GM20000 (cell line): ENCODE measurements at regions not wholly inside any gene's neighbourhood (a gene's known extent, or its start where the extent isn't known, plus 50 kb on each side); places are given as distances from the start of the nearest gene placed in this dataset.

ENCODE experiments used
- DNase-seq: peaks from one replicate; pipeline ENCODE4 v3.0.0; 2012; ENCODE audit warnings: low spot score
- TF ChIP-seq, protein P1 (sequence below): IDR thresholded peaks from 2 replicates; pipeline ENCODE4 v1.5.1; 2012; ENCODE audit warnings: mild to moderate bottlenecking, control low read depth; ENCODE audit errors: extremely low read depth, missing control alignments

DNA sequence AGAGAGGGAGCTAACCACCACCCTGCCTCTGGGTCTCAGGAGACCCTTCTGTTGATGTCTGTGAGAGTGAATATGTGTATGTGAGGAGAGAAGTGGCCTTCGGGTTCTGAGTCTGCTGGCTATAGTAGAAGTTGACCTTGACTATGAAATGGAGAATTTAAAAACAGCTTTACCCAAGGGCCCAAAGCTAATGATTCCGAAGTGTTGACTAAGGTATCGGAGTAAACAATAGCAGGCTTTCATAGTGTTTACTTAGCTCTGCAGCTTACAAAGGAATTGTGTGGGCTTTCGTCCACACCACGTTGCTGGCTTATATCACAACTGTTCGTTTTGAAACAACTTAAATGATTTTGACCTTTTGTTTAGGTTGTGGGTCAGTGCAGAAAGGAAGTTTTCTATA, 126.5 kb upstream of the JAG1 start:
- TF ChIP-seq, protein P1, sequence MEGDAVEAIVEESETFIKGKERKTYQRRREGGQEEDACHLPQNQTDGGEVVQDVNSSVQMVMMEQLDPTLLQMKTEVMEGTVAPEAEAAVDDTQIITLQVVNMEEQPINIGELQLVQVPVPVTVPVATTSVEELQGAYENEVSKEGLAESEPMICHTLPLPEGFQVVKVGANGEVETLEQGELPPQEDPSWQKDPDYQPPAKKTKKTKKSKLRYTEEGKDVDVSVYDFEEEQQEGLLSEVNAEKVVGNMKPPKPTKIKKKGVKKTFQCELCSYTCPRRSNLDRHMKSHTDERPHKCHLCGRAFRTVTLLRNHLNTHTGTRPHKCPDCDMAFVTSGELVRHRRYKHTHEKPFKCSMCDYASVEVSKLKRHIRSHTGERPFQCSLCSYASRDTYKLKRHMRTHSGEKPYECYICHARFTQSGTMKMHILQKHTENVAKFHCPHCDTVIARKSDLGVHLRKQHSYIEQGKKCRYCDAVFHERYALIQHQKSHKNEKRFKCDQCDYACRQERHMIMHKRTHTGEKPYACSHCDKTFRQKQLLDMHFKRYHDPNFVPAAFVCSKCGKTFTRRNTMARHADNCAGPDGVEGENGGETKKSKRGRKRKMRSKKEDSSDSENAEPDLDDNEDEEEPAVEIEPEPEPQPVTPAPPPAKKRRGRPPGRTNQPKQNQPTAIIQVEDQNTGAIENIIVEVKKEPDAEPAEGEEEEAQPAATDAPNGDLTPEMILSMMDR, result no peak
- DNase-seq, result no peak

DNA sequence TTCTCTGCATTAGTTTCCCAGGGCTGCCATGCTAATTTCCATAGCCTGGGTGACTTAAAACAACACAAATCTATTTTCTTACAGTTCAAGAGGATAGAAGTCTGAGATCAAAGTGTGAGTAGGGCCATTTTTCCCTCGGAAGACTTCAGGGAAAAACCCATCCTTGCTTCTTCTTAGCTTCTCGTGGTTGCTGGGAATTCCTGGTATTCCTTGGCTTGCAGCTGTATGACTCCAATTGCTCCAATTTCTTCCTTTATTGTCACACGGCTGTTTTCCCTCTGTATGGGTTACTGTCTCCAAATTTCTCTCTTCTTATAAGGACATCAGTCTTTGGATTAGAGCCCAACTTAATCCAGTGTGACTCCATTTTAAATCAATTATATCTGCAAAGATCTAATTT, 128.4 kb upstream of the JAG1 start:
- no peak for DNase-seq
- TF ChIP-seq, protein P1, result no peak

DNA sequence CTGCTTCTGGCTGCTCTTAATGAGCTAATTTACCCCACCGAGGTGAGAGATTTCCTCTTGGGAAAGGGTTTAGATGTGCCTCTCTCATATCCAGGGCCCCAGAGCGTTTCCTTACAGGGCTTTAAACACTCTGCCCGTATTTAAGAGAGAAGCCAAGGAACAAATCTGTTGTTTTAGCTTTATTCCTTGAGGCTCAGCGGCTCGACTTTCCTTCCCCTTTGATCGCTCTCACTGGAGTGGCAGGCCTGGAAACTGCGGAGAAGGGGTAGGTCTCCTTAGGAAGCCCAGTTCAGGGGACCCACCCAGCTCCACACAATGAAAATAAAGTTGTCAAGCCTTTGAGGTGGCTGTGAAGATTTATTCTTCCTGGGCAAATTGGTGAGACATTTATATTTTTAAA, 132.0 kb upstream of the JAG1 start:
- TF ChIP-seq, protein P1, result no peak
- no peak for DNase-seq

DNA sequence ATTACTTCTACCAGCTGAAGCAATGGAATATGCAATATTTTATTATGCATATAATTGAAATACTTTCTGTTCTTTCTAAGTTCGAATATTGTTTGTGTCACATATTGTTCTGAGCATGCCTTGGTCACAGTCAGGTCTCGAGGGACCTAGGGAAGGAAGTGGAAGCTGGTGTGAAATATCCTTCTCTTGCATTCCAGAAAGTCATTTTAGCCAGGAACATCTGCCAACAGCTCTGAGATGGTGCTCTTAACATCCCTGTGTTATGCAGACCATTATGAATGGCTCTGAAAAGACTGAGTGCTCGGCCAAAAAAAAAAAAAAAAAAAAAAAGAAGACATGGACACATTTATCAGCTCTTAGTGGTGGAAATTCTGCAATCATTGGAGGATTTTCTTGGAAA, 132.7 kb upstream of the JAG1 start:
- TF ChIP-seq, protein P1, result no peak
- no peak for DNase-seq

DNA sequence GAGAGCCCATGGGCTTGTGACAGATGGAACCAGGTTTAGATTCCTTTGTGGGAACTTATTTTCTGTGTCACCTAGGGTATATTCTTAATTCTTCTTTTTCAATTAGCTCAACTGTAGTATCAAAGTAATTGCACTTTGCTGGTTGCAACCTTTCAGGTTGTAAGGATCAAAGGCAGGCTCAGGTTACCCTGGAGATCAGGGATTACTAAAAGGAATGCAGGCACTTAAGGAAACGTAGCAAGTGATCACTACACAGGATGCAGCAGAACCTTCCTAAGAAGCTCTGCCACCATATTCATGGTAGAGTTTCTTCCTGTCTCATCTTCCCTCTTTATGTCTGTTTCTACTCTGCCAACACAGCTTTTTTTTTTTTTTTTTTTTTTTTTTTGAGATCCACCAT, 133.2 kb upstream of the JAG1 start:
- no peak for DNase-seq
- TF ChIP-seq, protein P1, result no peak

DNA sequence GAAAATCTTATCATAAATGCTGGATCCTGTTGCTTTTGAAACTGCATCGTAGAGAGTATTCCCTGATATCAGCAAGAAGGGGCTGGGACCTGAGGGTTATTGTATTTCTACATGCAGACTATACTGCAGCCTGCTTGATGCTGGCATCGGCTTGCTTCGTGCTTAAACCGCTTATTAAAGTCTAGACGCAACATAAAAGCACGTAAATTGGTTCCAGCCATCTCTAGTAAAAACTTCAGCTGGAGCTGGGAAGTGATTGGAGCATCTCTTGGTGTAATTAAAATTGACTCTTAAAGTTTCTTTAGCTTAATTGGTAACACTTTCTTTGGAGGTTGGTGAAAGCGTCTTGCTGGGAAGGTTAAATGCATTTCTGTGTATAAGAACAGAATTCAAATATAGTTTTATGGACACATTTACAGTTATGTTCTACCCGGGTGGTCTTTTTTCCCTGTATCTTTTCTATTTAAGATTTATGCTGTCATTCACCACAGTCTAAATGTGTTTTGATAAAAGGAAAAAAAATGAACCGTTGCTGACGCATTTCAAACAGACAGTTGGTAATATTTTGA, 139.0 kb upstream of the JAG1 start:
- no peak for DNase-seq
- TF ChIP-seq, protein P1, result no peak

DNA sequence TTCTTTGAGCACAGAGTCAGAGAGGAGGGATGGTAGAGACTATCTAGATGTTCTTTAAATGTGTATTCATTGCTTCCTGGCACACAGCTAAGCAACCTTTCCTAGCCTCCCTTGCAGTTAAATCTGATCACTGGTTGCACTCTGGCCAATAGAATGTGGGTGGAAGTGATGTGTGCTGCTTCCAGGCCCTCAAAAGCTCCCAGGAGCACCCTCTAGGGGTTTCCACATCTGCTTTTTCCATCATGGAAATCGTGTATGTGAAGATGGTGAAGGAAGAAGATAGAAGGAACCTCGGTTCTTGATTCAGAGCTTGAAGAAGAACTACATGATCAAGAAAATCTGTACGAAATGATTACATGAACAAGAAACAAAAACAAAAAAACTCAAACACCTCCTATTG, 149.8 kb upstream of the JAG1 start:
- TF ChIP-seq, protein P1, result no peak
- DNase-seq, result no peak
